ENCODE measurements at regions not wholly inside any gene's neighbourhood (a gene's known extent, or its start where the extent isn't known, plus 50 kb on each side); places are given as distances from the start of the nearest gene placed in this dataset.

DNA sequence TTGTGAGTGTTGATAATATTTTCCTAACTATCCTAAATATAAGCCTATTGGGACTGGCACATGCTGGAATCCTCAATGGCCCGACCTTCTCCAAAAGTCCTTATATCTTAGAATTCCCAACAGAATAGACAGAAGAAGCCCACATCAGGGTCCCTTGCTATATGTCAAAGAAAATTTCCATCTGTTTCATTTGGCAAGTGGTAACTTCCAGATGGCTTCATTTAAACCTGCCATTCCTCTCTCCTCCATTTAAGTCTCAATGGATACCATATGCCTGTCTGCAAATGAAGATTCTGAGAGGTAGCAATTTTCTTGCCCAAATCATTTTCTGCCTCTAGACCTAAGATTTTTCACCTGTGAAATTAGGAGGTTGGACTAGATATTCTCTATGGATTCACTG lies 73.1 kb upstream of the KCNA4 start:
- TF ChIP-seq, protein P1, sequence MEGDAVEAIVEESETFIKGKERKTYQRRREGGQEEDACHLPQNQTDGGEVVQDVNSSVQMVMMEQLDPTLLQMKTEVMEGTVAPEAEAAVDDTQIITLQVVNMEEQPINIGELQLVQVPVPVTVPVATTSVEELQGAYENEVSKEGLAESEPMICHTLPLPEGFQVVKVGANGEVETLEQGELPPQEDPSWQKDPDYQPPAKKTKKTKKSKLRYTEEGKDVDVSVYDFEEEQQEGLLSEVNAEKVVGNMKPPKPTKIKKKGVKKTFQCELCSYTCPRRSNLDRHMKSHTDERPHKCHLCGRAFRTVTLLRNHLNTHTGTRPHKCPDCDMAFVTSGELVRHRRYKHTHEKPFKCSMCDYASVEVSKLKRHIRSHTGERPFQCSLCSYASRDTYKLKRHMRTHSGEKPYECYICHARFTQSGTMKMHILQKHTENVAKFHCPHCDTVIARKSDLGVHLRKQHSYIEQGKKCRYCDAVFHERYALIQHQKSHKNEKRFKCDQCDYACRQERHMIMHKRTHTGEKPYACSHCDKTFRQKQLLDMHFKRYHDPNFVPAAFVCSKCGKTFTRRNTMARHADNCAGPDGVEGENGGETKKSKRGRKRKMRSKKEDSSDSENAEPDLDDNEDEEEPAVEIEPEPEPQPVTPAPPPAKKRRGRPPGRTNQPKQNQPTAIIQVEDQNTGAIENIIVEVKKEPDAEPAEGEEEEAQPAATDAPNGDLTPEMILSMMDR (IDR thresholded peaks at IDR 0.05), result no peak
- TF ChIP-seq GATA3 (IDR thresholded peaks at IDR 0.05; ENCODE audit: borderline replicate concordance) (no peak), BHLHE40 (IDR thresholded peaks at IDR 0.05; ENCODE audit: low read depth, low read length) (no peak), NFE2L2 (conservative IDR thresholded peaks at IDR 0.05; ENCODE audit: low read length) (no peak), RAD21 (conservative IDR thresholded peaks at IDR 0.05 in 1 of 2, IDR thresholded peaks at IDR 0.05 in 1 of 2) (no peak), HEYL (CRISPR knock-in tag; IDR thresholded peaks at IDR 0.05) (no peak), RARB (CRISPR knock-in tag; IDR thresholded peaks at IDR 0.05) (no peak), CEBPB (IDR thresholded peaks at IDR 0.05) (no peak), EP300 (IDR thresholded peaks at IDR 0.05) (no peak), EHF (CRISPR knock-in tag; IDR thresholded peaks at IDR 0.05) (no peak), MYC (IDR thresholded peaks at IDR 0.05; ENCODE audit: borderline replicate concordance, low read length) (no peak), KDM1A (IDR thresholded peaks at IDR 0.05; ENCODE audit: low read depth) (no peak)
- TF ChIP-seq, protein P2, sequence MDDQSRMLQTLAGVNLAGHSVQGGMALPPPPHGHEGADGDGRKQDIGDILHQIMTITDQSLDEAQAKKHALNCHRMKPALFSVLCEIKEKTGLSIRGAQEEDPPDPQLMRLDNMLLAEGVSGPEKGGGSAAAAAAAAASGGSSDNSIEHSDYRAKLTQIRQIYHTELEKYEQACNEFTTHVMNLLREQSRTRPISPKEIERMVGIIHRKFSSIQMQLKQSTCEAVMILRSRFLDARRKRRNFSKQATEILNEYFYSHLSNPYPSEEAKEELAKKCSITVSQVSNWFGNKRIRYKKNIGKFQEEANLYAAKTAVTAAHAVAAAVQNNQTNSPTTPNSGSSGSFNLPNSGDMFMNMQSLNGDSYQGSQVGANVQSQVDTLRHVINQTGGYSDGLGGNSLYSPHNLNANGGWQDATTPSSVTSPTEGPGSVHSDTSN (IDR thresholded peaks at IDR 0.05), result no peak
- TF ChIP-seq, protein P3, sequence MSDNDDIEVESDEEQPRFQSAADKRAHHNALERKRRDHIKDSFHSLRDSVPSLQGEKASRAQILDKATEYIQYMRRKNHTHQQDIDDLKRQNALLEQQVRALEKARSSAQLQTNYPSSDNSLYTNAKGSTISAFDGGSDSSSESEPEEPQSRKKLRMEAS (IDR thresholded peaks at IDR 0.05), result no peak

Measured in A549 (cell line).